GM13977 (cell line): ENCODE measurements at regions not wholly inside any gene's neighbourhood (a gene's known extent, or its start where the extent isn't known, plus 50 kb on each side); places are given as distances from the start of the nearest gene placed in this dataset.

Experiments used
- DNase-seq: peaks from one replicate; pipeline ENCODE4 v3.0.0; 2012; ENCODE audit warnings: low spot score
- in situ Hi-C: fragments of 300-500 bp; cut with MboI; formaldehyde crosslinking; loops from one replicate; pipeline ENCODE4 v1.12.0; 2022; ENCODE audit warnings: low sequenced_read_pairs, low pct_unique_long_range_greater_than_20kb, mixed read lengths, inconsistent platforms; ENCODE audit not compliant: unreplicated experiment
- TF ChIP-seq, protein P1 (sequence below): IDR thresholded peaks from 2 replicates; pipeline ENCODE4 v1.5.1; 2012; ENCODE audit warnings: mild to moderate bottlenecking, control low read depth; ENCODE audit not compliant: insufficient read depth; ENCODE audit errors: extremely low read depth, missing control alignments

GRCh38 chr21:25133939-25134338, 473.3 kb downstream of the MRPL39 start:
- TF ChIP-seq, protein P1, sequence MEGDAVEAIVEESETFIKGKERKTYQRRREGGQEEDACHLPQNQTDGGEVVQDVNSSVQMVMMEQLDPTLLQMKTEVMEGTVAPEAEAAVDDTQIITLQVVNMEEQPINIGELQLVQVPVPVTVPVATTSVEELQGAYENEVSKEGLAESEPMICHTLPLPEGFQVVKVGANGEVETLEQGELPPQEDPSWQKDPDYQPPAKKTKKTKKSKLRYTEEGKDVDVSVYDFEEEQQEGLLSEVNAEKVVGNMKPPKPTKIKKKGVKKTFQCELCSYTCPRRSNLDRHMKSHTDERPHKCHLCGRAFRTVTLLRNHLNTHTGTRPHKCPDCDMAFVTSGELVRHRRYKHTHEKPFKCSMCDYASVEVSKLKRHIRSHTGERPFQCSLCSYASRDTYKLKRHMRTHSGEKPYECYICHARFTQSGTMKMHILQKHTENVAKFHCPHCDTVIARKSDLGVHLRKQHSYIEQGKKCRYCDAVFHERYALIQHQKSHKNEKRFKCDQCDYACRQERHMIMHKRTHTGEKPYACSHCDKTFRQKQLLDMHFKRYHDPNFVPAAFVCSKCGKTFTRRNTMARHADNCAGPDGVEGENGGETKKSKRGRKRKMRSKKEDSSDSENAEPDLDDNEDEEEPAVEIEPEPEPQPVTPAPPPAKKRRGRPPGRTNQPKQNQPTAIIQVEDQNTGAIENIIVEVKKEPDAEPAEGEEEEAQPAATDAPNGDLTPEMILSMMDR, result no peak
- no peak for DNase-seq
- in situ Hi-C loops, result no loop called here

- in situ Hi-C loops, result no loop called here
These were observed 479.5 kb downstream of the MRPL39 start for GRCh38 chr21:25127811-25128210.

DNA sequence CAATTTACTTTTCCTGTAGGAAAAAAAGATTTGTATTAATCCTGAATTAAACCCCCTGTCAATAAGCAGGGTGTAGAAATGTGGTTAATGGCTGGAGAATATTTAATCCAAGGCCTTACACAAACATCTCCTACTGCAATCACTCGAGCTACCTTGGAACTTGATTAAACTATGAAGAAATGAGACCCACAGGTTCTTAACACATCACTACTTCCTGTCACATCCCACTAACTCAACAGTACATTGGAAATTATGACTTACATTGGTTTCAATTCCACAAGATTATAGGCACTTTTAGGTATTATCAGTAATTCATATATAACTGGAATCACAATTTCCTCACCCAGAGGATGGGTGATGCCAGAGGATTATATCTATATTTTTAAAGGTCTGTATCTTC, 480.3 kb downstream of the MRPL39 start:
- no peak for DNase-seq
- TF ChIP-seq, protein P1, result no peak
- in situ Hi-C loops, result no loop called here

More at GRCh38 chr21:25127811-25128210, 479.5 kb downstream of the MRPL39 start:
- TF ChIP-seq, protein P1, result no peak
- no peak for DNase-seq

DNA sequence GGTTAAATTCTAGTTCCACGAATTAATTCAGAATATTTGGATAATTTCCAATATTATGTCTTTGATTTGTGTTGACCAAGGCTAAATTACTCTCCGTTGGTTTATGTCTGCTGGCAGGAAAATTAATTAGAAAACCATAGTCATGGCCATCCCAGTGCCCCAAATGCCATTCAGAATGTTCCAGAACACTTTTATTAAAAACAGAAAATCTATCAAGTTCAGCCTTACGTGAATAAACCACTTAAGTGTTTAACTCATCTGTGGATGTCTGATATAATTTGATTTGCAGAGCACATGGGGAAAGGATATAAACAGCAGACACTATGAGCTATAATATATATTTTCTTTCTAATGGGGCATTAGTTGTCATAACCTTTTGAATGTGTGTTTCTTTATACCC, 480.7 kb downstream of the MRPL39 start:
- TF ChIP-seq, protein P1, result no peak
- in situ Hi-C loops, result no loop called here
- DNase-seq, result no peak

- no peak for DNase-seq
- TF ChIP-seq, protein P1, result no peak
- in situ Hi-C loops, result no loop called here
These were observed 488.6 kb downstream of the MRPL39 start for GRCh38 chr21:25118648-25119047.

DNA sequence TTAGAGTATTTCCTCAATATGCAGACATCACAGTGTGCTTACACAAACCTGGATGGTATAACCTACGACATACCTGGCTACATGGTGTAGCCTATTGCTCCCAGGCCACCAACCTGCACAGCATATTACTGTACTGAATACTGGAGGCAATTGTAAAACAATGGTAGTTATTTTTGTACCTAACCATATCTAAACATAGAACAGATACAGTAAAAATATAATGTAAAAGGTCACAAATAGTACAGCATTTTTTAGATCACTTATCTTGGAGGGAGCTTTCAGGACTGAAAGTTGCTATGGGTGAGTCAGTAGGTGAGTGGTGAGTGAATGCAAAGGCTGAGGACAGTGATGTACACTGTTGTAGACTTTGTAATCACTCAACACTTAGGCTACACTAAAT, 492.3 kb downstream of the MRPL39 start:
- TF ChIP-seq, protein P1, result no peak
- in situ Hi-C loops, result no loop called here
- no peak for DNase-seq

DNA sequence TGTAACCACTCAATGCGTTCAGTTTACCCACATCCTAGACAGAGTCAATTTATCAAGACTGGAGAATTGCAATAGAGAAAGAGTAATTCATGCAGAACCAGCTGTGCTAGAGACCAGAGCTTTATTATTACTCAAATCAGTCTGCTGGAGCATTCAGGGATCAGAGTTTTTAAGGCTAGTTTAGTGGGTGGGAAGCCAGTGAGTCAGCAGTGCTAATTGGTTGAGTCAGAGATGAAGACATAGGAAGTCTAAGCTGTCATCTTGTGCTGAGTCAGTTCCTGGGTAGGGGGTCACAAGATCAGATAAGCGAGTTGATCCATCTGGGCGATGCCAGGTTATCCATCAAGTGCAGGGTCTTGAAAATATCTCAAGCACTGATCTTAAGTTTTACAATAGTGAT, 499.6 kb downstream of the MRPL39 start:
- in situ Hi-C loops, result no loop called here
- TF ChIP-seq, protein P1, result no peak
- no peak for DNase-seq
